IPS DF 6.9 (cell line): ENCODE measurements at regions not wholly inside any gene's neighbourhood (a gene's known extent, or its start where the extent isn't known, plus 50 kb on each side); places are given as distances from the start of the nearest gene placed in this dataset.

Source experiments
- DNase-seq: peaks from one replicate; pipeline ENCODE4 v3.0.0-alpha.2; 2013; ENCODE audit warnings: low read depth, low spot score
- H3K27ac ChIP-seq: one replicate; pipeline ENCODE4 v1.5.1; 2013; ENCODE audit warnings: low read length, control low read depth
- H3K27me3 ChIP-seq: 2 replicates; pipeline ENCODE4 v1.6.1; 2013; ENCODE audit warnings: mild to moderate bottlenecking, low read length; ENCODE audit not compliant: control insufficient read depth, insufficient read depth
- H3K36me3 ChIP-seq: 2 replicates; pipeline ENCODE4 v1.6.1; 2013; ENCODE audit warnings: low read length; ENCODE audit not compliant: control insufficient read depth, insufficient read depth
- H3K4me1 ChIP-seq: 2 replicates; pipeline ENCODE4 v1.6.1; 2013; ENCODE audit warnings: low read length; ENCODE audit not compliant: control insufficient read depth, insufficient read depth
- H3K4me3 ChIP-seq: 2 replicates; pipeline ENCODE4 v1.5.1; 2013; ENCODE audit warnings: mild to moderate bottlenecking, low read length
- H3K9me3 ChIP-seq: 2 replicates; pipeline ENCODE4 v1.6.1; 2013; ENCODE audit warnings: low read length, inconsistent platforms; ENCODE audit not compliant: control insufficient read depth, insufficient read depth
- whole genome bisulfite sequencing: extraction: QIAGEN DNeasy Blood & Tissue Kit; methylation state at CpG from one replicate; pipeline ENCODE4 v1.1.7; 2013; ENCODE audit warnings: mixed read lengths, missing lambda C conversion rate; ENCODE audit not compliant: insufficient read length, insufficient coverage; 5-methylcytosine and 5-hydroxymethylcytosine counted together

DNA sequence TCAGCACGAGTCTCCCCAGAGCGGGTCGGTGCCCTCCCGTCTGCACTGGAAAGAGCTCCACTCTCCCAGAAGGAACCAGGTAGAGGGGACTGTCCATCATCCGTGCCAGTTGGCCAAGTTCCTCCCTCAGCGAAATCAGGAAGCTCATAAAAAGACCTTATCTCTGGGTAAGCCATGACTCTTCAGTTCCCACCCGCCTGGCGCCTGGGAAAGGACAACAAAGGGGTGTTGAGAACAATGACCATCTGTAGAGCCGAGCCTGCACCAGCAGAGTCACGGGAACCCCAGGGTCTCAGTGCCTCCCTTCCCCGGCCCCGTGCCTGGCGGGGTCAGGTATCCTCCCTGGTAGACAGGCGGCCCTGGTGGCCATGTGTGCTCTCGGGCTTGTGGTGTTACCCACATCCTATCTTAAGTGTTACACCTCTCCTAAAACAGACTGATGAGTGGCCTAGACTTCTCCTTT is 190.7 kb downstream of the AXIN2 start:
- Histone ChIP-seq H3K36me3 (no peaks in the 10 kb centered on the region), H3K4me3 (no peak overlapping the region), H3K27me3 (no peaks in the 10 kb centered on the region), H3K4me1 (no peaks in the 10 kb centered on the region), H3K9me3 (no peaks in the 10 kb centered on the region), H3K27ac (no peak overlapping the region)
- no peak for DNase-seq
- WGBS = no CpG with 5 or more reads among the region's 15 CpGs

DNA sequence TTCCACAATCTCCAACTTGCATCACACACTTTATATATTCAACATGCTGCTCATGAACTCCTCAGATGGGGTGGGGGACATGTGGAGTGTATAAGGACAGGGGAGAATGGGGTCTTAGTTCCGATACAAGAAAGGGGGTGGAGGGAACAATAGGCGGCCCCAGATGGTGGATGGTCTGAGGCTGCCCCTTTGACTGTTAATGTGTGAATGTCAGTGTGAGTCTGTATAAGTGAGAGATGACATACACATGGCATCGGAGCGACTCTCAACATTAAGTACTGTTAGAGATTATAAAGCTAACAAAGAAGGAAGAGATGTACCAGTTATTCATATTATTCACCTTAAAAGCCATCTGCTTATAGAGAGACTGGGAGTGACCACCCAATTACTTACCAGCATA is 193.1 kb downstream of the AXIN2 start:
- H3K4me1 ChIP-seq = no peaks in the 10 kb centered on the region
- WGBS = no CpG with 5 or more reads among the region's 4 CpGs
- H3K9me3 ChIP-seq = no peaks in the 10 kb centered on the region
- no peak for DNase-seq
- no peak overlapping the region for H3K4me3 ChIP-seq
- H3K36me3 ChIP-seq = no peaks in the 10 kb centered on the region
- no peak overlapping the region for H3K27ac ChIP-seq
- no peaks in the 10 kb centered on the region for H3K27me3 ChIP-seq

DNA sequence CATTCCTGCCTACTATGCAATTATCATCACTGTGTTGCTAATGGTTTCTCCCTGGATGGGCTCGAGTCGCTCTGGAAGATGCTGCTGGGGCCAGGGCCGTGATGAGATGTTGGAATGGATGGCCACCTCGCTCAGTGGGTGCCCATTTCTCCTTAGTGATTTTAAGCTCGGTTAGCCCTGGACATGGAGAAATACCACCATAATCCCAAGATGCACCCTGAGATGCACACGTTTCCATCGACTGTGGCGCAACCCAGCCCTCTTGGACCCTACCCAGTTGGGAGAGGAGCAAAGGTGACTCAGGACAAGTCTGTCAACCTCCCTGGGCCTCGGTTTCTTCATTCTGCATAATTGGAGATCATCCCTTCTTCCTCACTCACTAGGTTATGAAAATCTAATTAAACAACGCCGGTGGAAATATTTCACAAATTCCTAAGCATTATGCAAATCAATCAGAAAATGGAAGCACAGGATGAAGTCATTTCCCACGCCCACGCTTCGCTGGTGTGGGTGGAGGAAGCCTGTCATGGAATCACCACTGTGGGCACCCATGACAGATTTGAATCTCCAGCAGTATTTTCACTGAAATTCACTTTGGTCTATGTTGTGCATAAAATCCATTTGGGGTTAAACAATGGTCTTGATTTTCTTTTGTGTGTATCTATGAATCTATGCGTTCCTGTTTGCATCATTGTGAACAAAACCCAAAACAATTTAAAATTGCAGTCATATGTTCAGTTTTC is 195.2 kb downstream of the AXIN2 start:
- no peaks in the 10 kb centered on the region for H3K27me3 ChIP-seq
- no CpG with 5 or more reads among the region's 15 CpGs for WGBS
- no peaks in the 10 kb centered on the region for H3K9me3 ChIP-seq
- H3K4me1 ChIP-seq = no peaks in the 10 kb centered on the region
- H3K36me3 ChIP-seq = no peaks in the 10 kb centered on the region
- DNase-seq = no peak
- no peak overlapping the region for H3K4me3 ChIP-seq
- no peak overlapping the region for H3K27ac ChIP-seq

DNA sequence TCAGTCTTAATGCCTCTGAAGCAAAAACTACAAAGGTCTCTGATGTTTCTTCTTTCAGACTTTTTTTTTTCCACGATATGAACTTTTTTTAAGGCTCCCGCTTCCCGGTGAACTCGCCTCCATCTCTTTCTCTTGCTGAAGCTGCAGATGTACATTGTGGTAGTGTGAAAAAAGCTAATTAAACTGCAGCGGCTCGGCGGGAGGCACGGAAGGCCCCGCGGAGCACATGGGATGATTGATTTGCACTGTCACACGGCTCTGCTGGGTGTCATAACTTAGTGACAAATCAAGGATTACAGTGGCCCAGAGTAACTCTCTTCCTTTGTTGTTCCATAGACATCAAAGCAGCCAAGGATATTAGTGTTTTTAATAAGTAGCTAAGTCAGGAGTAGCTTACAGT is 196.3 kb downstream of the AXIN2 start:
- Histone ChIP-seq H3K27me3 (no peaks in the 10 kb centered on the region), H3K27ac (no peak overlapping the region), H3K9me3 (no peaks in the 10 kb centered on the region), H3K36me3 (no peaks in the 10 kb centered on the region), H3K4me3 (no peak overlapping the region), H3K4me1 (no peaks in the 10 kb centered on the region)
- DNase-seq = no peak
- WGBS = no CpG with 5 or more reads among the region's 11 CpGs

DNA sequence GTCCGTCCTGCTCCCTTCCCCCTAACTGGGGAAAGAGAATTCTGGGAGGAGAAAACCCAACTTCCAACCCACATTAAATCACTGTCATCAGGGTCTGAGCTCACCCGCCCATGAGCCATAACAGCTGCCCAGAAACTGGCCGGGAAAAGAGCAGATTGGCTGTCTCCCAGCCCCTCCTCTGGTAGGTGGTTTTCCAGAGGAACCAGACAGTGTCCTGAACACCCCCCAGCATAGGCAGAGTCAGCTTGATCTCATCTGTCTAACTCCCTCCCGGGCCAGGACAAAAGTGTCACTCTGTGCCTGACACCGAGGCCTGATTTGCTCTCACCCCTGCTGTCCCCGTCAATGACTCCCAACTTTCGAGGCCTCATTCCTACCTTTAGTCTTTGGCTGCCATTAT is 197.0 kb downstream of the AXIN2 start:
- DNase-seq = no peak
- WGBS = no CpG with 5 or more reads among the region's 7 CpGs
- no peaks in the 10 kb centered on the region for H3K4me1 ChIP-seq
- H3K27ac ChIP-seq = no peak overlapping the region
- H3K27me3 ChIP-seq = no peaks in the 10 kb centered on the region
- H3K4me3 ChIP-seq = no peak overlapping the region
- H3K9me3 ChIP-seq = no peaks in the 10 kb centered on the region
- no peaks in the 10 kb centered on the region for H3K36me3 ChIP-seq

DNA sequence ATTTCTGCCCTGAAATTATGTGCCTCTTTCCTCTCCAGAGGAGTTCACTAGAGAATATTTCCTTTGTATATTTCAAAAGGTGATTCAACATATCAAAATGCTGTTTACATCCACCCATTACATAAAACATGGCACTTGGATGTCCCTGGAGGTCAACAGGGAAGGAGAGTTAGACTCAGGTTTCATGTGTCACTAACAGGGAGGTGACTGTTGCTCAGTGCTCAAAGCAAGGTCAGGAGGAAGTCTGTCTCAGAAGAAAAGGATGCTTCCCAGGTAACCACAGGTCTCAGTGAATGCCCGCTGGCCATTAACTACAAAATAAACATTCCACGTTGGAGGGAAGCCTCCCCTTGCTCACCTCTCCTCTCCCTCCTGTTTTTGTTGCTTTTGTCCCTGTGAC is 198.6 kb downstream of the AXIN2 start:
- Histone ChIP-seq H3K4me3 (no peak overlapping the region), H3K9me3 (no peaks in the 10 kb centered on the region), H3K27ac (no peak overlapping the region), H3K27me3 (no peaks in the 10 kb centered on the region), H3K36me3 (no peaks in the 10 kb centered on the region), H3K4me1 (no peaks in the 10 kb centered on the region)
- no peak for DNase-seq
- WGBS = no CpG with 5 or more reads among the region's 2 CpGs

DNA sequence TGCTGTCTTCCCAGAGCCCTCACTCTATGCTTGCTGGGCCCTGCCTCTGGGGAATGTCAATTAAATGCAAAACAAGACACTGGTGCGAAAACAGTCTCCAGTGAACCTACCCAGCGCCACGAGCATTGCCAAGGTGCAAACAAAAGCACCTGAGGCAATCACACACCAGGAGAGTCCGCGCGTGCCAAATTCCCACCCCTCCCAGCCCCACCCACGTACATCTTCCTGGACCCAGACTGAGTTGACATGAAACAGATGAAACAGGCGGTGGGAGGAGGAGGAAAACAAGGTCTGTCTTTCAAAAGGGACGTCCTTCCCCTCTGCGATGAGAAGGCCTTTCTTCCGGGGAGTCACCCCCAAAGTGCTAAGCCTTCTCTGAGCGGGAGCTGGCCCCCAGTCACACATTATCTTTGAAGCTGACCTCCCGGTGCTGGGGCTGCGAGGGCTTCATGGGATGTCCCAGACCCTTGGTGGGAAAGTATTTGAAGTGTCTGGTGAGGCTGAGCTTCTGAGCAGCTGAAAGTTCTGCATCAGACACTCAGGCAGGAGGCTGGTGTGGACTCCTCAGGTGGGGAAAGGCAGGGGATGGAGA is 200.4 kb downstream of the AXIN2 start:
- Histone ChIP-seq H3K27me3 (no peaks in the 10 kb centered on the region; the same call in 1 of the 2 replicates), H3K4me1 (no peaks in the 10 kb centered on the region), H3K4me3 (no peak overlapping the region), H3K9me3 (no peaks in the 10 kb centered on the region), H3K27ac (no peak overlapping the region), H3K36me3 (no peaks in the 10 kb centered on the region)
- no CpG with 5 or more reads among the region's 14 CpGs for WGBS
- no peak for DNase-seq

DNA sequence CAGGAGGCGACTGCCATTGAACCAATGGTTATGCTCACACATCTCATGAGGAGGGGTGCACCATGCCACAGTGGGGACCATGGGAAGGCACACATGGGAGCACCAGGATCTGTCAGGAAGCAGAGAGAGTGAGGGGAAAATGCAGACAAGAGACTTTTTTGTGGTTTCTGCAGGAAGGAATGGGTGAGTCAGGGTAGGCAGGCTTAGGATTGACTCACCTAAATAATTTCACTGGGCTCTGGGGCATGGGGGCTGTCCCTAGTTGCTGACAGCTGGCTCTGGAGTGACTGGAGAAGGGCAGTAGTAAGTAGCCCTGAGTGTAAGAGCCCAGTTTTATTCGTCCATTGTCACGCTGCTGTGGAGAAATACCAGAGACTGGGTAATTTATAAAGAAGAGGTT is 202.4 kb downstream of the AXIN2 start:
- no peak for DNase-seq
- Histone ChIP-seq H3K27me3 (no peaks in the 10 kb centered on the region; the same call in 1 of the 2 replicates), H3K4me1 (no peaks in the 10 kb centered on the region), H3K27ac (no peak overlapping the region), H3K36me3 (no peaks in the 10 kb centered on the region), H3K9me3 (no peaks in the 10 kb centered on the region), H3K4me3 (no peak overlapping the region)
- WGBS = no CpG with 5 or more reads among the region's 3 CpGs

DNA sequence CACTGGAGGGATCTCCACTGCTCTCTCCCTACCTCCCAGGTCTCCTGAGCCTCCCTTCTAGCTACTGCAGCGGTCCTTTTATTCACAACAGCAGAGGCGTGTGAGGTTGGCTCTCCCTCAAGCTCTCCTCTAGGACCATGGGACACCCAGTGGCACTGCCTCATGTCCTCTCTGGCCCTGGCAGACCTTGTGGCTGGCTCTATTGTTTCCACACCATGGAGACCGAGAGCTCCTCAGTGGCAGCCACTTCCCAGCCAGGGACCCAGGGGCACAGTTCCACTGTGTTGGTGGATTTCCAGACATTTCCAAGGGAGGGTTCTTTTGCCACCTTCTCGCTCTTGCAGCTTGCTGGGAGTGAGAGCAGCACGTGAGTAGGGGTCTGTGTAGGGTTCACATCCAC is 204.9 kb downstream of the AXIN2 start:
- Histone ChIP-seq H3K4me1 (no peaks in the 10 kb centered on the region), H3K4me3 (no peak overlapping the region), H3K36me3 (no peaks in the 10 kb centered on the region), H3K27me3 (no peaks in the 10 kb centered on the region; the same call in 1 of the 2 replicates), H3K9me3 (no peaks in the 10 kb centered on the region), H3K27ac (no peak overlapping the region)
- DNase-seq = no peak
- no CpG with 5 or more reads among the region's 5 CpGs for WGBS

DNA sequence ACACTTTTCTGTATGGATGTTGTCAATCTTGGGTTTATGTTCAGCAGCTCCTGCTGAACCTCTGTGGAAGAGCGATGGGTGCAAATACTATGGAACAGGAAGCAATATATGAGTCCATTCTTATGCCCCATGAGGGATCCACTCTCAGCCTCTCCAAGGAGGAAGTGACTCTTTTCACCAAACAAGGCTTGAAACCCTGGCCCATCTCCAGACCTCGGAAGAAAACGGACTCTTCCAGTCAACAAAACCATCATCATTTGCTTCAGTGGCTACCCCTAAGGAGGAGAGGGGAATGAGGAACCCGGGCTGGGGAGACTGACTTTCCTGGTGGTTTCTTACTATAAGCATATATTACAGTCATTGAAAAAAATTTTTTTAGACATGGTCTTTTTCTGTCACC is 206.2 kb downstream of the AXIN2 start:
- H3K36me3 ChIP-seq = no peaks in the 10 kb centered on the region
- no peaks in the 10 kb centered on the region for H3K9me3 ChIP-seq
- no peak for DNase-seq
- WGBS = no CpG with 5 or more reads among the region's 4 CpGs
- no peaks in the 10 kb centered on the region for H3K4me1 ChIP-seq
- H3K27ac ChIP-seq = no peak overlapping the region
- H3K27me3 ChIP-seq = no peaks in the 10 kb centered on the region; the same call in 1 of the 2 replicates
- no peak overlapping the region for H3K4me3 ChIP-seq

DNA sequence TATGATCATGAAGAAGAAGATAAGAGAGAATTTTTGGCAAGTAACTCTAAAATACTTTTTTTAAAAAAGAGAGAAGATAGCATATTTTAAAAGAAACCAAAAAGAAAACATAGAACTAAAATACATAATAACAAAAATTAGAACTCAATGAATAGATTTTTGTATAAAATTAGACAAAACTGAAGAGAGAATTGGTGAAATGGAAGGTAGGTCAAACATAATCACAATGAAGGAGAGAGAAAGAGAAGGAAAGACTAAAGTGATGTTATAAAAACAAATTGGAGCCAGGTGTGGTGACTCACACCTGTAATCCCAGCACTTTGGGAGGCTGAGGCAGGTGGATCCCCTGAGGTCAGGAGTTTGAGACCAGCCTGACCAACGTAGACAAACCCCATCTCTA is 211.5 kb downstream of the AXIN2 start:
- H3K27me3 ChIP-seq = no peaks in the 10 kb centered on the region
- no peaks in the 10 kb centered on the region for H3K4me1 ChIP-seq
- DNase-seq = no peak
- H3K27ac ChIP-seq = no peak overlapping the region
- H3K36me3 ChIP-seq = no peaks in the 10 kb centered on the region
- no peak overlapping the region for H3K4me3 ChIP-seq
- H3K9me3 ChIP-seq = no peaks in the 10 kb centered on the region
- WGBS = no CpG with 5 or more reads among the region's 1 CpG
